ENCODE measurements at regions not wholly inside any gene's neighbourhood (a gene's known extent, or its start where the extent isn't known, plus 50 kb on each side); places are given as distances from the start of the nearest gene placed in this dataset.

DNA sequence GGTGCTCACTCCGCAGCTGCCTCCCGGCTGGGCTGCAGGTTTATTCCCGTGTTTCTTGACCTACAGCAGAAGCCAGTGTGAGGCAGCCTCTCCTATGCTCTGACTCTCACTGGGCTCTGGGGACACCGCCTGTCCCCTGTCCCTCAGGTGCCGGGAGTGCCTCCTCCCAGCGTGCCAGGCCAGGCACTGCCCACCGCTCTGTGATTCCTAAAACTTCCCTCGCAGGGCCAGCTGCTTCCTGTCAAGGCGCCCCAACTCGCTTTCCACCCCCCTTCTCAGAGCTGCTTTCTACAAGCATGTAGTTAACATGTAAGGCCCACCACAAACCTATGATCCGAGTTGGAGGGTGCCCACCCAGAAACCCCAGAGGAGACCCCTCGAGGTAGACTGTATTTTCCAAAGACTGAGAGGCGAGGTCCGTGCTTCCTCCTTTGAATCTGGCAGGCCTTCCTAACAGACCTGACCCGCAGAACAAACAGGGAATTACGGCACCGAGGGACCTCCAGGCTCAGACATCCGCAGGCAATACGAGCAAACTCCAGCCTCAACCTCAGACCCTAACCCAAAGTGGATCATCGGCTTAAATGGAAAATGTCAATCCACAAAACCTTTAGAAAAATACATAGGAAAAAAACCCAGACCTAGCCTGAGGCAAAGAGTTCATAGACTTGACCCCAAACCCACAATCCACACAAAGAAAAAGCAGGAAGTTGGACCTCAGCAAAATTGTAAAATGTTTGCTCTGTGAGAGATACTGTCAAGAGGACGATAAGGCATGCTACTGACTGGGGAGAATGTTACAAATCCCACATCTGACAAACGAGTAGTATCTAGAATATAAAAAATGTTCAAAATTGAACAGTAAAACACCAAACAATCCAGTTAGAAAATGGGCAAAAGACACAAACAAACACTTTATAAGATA is 121.3 kb upstream of the IQSEC1 start:
- H3K4me1 Mint-ChIP-seq (ENCODE audit: low read depth in 2 of 2): peaks cover 3 to 8% of the 10 kb centered on the region in 2 donors
- no peaks in the 10 kb centered on the region for H3K9me3 Mint-ChIP-seq
- DNase-seq (ENCODE audit: low spot score) (no peak), ATAC-seq (no peak)
- peaks cover 9% of the 10 kb centered on the region in 2 donors for H3K27me3 Mint-ChIP-seq
- H3K4me3 Mint-ChIP-seq: no peak overlapping the region
- H3K36me3 Mint-ChIP-seq: peaks cover 3% of the 10 kb centered on the region
- no peak overlapping the region for H3K27ac Mint-ChIP-seq

DNA sequence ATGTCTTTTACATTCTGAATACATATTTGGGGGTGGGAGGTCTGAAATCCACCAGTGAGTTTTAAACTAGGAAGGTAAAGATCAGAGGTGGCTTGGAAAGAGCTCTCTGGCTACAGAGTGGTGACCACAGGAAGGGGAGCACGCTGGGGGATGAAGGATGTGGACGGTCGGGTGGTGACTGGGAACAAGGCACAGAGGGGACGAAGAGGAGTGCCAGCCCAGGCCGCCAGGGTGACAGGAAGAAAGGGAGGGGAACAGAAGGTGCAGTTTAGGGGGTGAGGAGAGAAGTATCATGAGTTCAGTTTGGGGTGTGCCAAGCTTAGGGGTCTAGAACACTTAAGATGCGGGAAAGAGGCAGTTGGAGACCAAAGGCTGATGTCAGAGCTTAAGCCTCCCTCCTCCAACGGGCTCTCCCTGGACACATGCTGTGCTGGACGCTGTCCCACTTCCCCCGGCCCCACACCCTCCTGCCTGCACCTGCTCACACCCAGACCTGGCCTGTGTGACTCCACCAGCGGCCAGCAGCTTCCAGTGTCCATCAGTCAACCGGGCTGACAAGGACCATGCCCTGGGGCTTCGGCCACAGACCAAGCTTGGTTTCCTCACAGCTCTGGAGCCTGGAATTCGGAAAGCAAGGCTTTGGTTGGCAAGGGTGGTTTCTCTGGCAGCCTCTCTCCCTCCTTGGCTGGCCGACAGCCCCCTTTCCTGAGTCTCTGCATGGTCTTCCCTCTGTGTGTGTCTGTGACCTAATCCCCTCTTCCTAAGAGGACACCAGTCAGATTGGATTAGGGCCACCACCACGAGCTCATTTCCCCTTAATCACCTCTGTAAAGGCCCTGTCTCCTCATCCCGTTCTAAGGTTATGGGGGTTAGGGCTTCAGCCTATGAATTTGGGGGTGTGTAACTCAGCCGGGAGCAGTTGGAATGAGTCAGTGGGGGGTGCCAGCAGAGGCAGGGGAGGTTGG is 120.4 kb upstream of the IQSEC1 start:
- DNase-seq (ENCODE audit: low spot score) (no peak), ATAC-seq (no peak)
- H3K36me3 Mint-ChIP-seq: peaks cover 6% of the 10 kb centered on the region
- H3K9me3 Mint-ChIP-seq: no peaks in the 10 kb centered on the region
- H3K4me3 Mint-ChIP-seq: no peak overlapping the region
- no peak overlapping the region for H3K27ac Mint-ChIP-seq
- peaks cover 8 to 14% of the 10 kb centered on the region in 2 donors for H3K4me1 Mint-ChIP-seq (ENCODE audit: low read depth in 2 of 2)
- peaks cover 7 to 9% of the 10 kb centered on the region in 2 donors for H3K27me3 Mint-ChIP-seq

GRCh38 chr3:13192471-13193213 is 119.4 kb upstream of the IQSEC1 start:
- Mint-ChIP-seq H3K9me3 (no peaks in the 10 kb centered on the region), H3K36me3 (peaks cover 6% of the 10 kb centered on the region), H3K27me3 (peaks cover 7 to 9% of the 10 kb centered on the region in 2 donors), H3K4me3 (no peak overlapping the region), H3K4me1 (ENCODE audit: low read depth in 2 of 2) (peaks cover 14% of the 10 kb centered on the region in 2 donors), H3K27ac (no peak overlapping the region)
- ATAC-seq (no peak), DNase-seq (ENCODE audit: low spot score) (no peak)

DNA sequence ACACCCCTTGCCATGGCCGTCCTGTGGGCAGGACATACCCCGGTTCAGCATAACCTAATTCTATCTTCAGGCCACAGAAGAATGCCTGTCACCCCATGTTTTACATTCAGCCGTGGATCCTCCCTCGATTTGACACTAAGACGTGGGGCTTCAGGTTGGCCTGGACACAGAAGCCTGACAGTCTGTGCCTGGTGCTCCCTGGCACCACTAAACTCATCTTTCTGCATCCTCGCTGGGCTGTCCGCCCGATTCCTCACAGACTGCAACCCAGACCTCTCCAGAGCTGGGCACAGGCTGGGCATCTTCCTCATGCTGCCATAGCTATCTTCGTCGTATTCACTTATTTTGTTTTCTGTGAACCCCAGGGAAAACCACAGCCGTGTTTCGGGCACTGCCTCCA is 117.8 kb upstream of the IQSEC1 start:
- no peaks in the 10 kb centered on the region for H3K9me3 Mint-ChIP-seq
- H3K36me3 Mint-ChIP-seq: peaks cover 6% of the 10 kb centered on the region
- ATAC-seq: no peak
- no peak for DNase-seq (ENCODE audit: low spot score)
- peak overlapping the region in 1 of 2 donors; percentile 7 for H3K27ac Mint-ChIP-seq
- H3K4me3 Mint-ChIP-seq: no peak overlapping the region
- peaks cover 14% of the 10 kb centered on the region in 2 donors for H3K4me1 Mint-ChIP-seq (ENCODE audit: low read depth in 2 of 2)
- peaks cover 7 to 12% of the 10 kb centered on the region in 2 donors for H3K27me3 Mint-ChIP-seq

- ATAC-seq (no peak), DNase-seq (ENCODE audit: low spot score) (no peak)
- H3K27me3 Mint-ChIP-seq: peaks cover 7 to 12% of the 10 kb centered on the region in 2 donors
- no peak overlapping the region for H3K4me3 Mint-ChIP-seq
- H3K36me3 Mint-ChIP-seq: peaks cover 6% of the 10 kb centered on the region
- peaks cover 14% of the 10 kb centered on the region in 2 donors for H3K4me1 Mint-ChIP-seq (ENCODE audit: low read depth in 2 of 2)
- no peaks in the 10 kb centered on the region for H3K9me3 Mint-ChIP-seq
- H3K27ac Mint-ChIP-seq: peak overlapping the region; percentile 7 to 83
Observed at GRCh38 chr3:13190378-13190765, 117.1 kb upstream of the IQSEC1 start.

DNA sequence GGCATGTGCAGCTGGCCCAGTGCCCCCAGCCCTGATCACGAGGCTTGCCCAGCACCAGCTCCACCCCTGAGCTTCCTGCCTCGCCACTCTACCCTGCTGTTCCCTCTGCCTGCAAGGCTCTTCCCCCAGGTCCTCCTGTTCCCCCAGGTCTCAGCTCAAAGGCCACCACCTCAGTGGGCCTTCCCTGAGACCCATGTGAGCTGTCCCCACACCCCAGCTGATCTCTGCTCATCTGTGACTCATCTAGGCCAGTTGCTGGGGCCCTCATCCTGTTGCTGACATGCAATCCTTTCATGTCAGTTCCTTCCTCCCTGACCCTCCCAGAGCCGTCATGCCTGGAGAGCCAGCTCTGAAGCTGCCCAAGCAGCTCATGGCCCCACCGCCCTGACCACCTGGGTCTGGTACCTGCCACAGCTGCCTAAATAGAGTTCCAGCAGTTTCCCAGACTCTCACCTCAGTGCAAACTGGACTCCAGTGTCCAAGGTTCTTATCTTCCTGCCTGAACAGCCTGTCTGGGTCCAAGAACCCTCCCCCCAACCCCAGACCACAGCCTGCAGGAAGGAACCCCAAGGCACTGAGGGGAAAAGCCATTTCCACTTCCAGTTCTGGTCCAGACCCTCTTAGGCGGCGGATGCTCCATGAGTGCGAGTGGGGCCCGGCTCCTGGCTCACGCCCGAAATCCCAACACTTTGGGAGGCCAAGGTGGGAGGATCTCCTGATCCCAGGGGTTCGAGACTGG is 116.6 kb upstream of the IQSEC1 start:
- DNase-seq (ENCODE audit: low spot score) (no peak), ATAC-seq (peak; percentile 66 to 86)
- Mint-ChIP-seq H3K27me3 (peaks cover 1 to 8% of the 10 kb centered on the region in 2 donors), H3K4me1 (ENCODE audit: low read depth in 2 of 2) (peaks cover 14% of the 10 kb centered on the region in 2 donors), H3K9me3 (no peaks in the 10 kb centered on the region), H3K36me3 (peaks cover 6% of the 10 kb centered on the region), H3K4me3 (peak overlapping the region; percentile 80), H3K27ac (peak overlapping the region in 1 of 2 donors; percentile 83)

GRCh38 chr3:13188975-13189374 is 115.7 kb upstream of the IQSEC1 start:
- no peaks in the 10 kb centered on the region for H3K9me3 Mint-ChIP-seq
- no peak for ATAC-seq
- peaks cover 14% of the 10 kb centered on the region in 2 donors for H3K4me1 Mint-ChIP-seq (ENCODE audit: low read depth in 2 of 2)
- peaks cover 8 to 11% of the 10 kb centered on the region in 2 donors for H3K27me3 Mint-ChIP-seq
- DNase-seq (ENCODE audit: low spot score): no peak
- H3K36me3 Mint-ChIP-seq: peaks cover 6% of the 10 kb centered on the region
- H3K27ac Mint-ChIP-seq: peak overlapping the region in 1 of 2 donors; percentile 83
- H3K4me3 Mint-ChIP-seq: peak overlapping the region; percentile 80

- ATAC-seq (no peak), DNase-seq (ENCODE audit: low spot score) (no peak)
- H3K4me3 Mint-ChIP-seq: no peak overlapping the region
- H3K27me3 Mint-ChIP-seq: peaks cover 9% of the 10 kb centered on the region in 2 donors
- H3K4me1 Mint-ChIP-seq (ENCODE audit: low read depth in 2 of 2): peaks cover 14% of the 10 kb centered on the region in 2 donors
- no peak overlapping the region for H3K27ac Mint-ChIP-seq
- H3K9me3 Mint-ChIP-seq: no peaks in the 10 kb centered on the region
- peaks cover 6% of the 10 kb centered on the region for H3K36me3 Mint-ChIP-seq
Observed at GRCh38 chr3:13188181-13188779, 115.1 kb upstream of the IQSEC1 start.

- H3K27me3 Mint-ChIP-seq: peaks cover 9% of the 10 kb centered on the region in 2 donors
- peaks cover 14% of the 10 kb centered on the region in 2 donors for H3K4me1 Mint-ChIP-seq (ENCODE audit: low read depth in 2 of 2)
- H3K36me3 Mint-ChIP-seq: peaks cover 6% of the 10 kb centered on the region
- H3K9me3 Mint-ChIP-seq: no peaks in the 10 kb centered on the region
- no peak overlapping the region for H3K27ac Mint-ChIP-seq
- ATAC-seq: no peak
- DNase-seq (ENCODE audit: low spot score): no peak
- no peak overlapping the region for H3K4me3 Mint-ChIP-seq
Observed at GRCh38 chr3:13187593-13187992, 114.4 kb upstream of the IQSEC1 start.

- no peak overlapping the region for H3K27ac Mint-ChIP-seq
- no peaks in the 10 kb centered on the region for H3K9me3 Mint-ChIP-seq
- ATAC-seq (no peak), DNase-seq (ENCODE audit: low spot score) (no peak)
- peaks cover 9% of the 10 kb centered on the region in 2 donors for H3K27me3 Mint-ChIP-seq
- peaks cover 14% of the 10 kb centered on the region in 2 donors for H3K4me1 Mint-ChIP-seq (ENCODE audit: low read depth in 2 of 2)
- H3K36me3 Mint-ChIP-seq: peaks cover 6% of the 10 kb centered on the region
- no peak overlapping the region for H3K4me3 Mint-ChIP-seq
Observed at GRCh38 chr3:13186435-13186815, 113.2 kb upstream of the IQSEC1 start.

DNA sequence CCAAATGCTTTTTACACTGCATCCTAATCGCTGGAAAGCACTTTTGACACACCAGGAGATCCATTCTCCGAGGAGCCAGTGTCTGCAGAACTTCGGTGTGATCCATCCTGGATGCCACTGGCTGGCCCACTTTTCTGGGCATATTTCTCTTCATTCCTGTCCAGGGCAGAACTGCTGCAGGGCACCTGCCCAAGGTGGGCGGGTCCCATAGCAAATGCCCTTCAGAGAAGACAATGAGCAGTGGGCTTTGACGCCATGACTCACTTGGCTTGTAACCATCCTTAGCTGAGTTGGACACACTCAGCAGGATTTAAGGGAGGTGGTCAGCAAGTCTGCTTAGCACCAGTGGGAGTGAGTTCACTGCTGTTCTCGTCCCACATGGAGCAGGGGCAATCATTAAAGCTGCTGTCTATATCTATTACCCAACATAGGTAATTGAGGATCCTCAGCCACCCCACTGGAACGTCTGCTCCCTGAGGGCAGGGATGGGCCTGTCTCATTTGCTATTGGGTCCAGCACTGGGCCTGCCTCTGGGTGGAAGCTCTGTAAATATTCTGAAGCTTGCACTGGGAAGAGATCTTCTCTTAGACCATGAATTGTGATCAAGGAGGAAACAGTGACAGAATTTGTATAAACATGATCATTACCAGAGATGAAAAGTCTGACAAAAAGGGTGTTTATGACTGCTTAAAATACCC is 112.7 kb upstream of the IQSEC1 start:
- Mint-ChIP-seq H3K36me3 (peaks cover 6% of the 10 kb centered on the region), H3K27ac (no peak overlapping the region), H3K27me3 (peaks cover 9% of the 10 kb centered on the region in 2 donors), H3K4me3 (no peak overlapping the region), H3K9me3 (no peaks in the 10 kb centered on the region), H3K4me1 (ENCODE audit: low read depth in 2 of 2) (peaks cover 14% of the 10 kb centered on the region in 2 donors)
- DNase-seq (ENCODE audit: low spot score) (no peak), ATAC-seq (no peak)
